GM19238 (cell line): ENCODE measurements at regions not wholly inside any gene's neighbourhood (a gene's known extent, or its start where the extent isn't known, plus 50 kb on each side); places are given as distances from the start of the nearest gene placed in this dataset.

Source experiments
- DNase-seq: peaks from one replicate; pipeline ENCODE4 v3.0.0; 2011; ENCODE audit warnings: low spot score; ENCODE audit not compliant: insufficient read length

DNA sequence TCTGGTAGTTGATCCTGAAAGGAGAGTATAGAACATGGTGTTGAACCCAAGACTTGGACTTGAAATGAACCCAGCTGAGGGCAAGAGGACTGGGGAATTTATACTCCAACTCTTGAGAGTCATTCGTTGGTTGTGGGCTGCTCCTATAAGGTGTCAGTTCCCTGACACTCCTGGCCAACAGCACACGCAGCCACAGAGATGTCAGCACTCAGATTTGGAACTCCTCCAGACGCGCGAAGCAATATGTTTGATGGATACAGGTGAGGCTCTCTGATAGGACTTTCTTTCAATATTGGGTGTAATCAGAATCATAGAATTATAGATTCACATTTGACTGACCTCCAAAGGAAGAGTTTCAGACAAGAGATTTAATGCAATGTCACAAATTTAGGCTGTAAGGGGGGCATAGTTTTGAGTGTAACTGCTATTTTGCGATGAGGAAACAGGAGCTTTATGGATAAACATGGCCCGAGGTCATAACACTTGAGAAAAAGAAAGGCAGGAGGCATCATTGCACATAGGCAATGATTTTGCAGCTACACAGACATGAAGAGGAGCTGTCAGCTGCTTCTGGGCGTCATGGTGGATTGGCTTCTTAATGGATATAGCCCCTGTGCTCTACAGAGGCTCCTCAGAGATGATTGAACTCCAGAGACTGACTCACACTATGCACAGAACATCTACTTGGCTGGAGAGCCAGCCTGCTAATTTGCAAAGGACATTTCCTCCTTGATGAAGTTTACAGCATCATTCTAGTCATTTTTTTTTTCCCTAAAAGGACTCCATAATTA lies 569.2 kb upstream of the RGMA start:
- no peak for DNase-seq

- DNase-seq = no peak
Observed at GRCh38 chr15:93656041-93656440, 567.0 kb upstream of the RGMA start.

GRCh38 chr15:93649691-93650235 lies 560.8 kb upstream of the RGMA start:
- DNase-seq = no peak

DNA sequence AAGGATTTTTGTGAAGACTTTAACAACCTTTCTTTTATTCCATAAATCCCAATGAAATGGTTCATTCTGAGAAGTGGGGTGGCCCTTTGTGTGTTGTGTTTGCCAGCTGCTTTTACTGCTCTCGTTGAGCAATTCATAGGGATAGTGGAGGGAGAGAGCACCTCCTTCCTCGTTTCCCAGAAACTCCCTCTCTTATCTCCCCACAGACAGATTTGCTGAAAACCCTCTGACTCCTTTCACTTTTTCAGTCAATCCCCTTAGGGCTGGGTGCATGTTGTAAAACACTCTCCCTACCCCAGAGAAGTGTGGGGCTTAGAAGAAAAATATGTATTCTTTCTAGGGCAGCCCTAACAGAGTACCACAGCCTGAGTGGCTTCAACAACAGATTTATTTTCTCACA lies 557.2 kb upstream of the RGMA start:
- no peak for DNase-seq

GRCh38 chr15:93645594-93645993 lies 556.6 kb upstream of the RGMA start:
- DNase-seq = no peak

DNA sequence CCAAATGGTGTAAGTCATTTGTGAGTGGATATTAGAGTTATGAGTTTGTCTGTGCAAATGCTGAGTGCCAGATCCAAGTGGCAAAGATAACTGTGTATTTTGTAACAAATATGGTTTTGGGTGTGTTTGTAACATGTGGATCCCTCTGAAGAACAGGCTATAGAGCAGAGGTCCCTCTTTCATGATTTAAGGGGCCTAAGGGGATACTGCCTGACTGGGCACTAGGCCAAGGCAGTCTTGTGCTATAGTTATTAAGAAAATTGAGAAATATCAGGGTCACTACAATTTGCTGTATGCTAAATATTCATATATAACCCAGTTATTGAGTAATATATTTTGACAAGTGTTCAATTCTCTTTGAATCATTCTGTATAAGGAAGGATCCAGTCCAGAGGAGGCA lies 555.6 kb upstream of the RGMA start:
- no peak for DNase-seq

DNA sequence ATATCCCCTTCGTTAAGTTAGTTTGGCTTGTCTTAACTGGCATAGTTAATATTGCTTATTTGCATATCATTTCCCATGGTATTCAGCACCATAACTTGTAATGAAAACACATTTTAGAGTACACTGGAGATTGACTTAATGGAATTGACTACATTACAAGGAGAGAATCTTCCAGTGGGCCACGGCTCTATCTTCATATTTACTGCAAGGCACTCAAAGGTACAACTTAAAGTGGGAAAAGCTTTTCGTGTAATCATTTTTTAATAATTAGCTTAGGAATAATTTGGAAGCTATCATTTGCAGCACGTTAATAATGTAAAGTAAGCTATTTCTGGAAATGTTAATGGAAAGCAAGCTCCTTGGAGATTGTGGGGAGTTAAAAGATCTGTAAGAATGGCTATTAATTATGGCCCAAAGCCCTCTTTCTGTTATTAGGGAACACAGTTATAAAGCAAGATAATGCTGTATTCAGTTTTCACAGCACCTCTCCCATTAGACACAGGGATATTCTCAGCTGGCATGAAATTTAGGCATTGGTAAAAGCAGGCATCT lies 551.5 kb upstream of the RGMA start:
- no peak for DNase-seq

DNA sequence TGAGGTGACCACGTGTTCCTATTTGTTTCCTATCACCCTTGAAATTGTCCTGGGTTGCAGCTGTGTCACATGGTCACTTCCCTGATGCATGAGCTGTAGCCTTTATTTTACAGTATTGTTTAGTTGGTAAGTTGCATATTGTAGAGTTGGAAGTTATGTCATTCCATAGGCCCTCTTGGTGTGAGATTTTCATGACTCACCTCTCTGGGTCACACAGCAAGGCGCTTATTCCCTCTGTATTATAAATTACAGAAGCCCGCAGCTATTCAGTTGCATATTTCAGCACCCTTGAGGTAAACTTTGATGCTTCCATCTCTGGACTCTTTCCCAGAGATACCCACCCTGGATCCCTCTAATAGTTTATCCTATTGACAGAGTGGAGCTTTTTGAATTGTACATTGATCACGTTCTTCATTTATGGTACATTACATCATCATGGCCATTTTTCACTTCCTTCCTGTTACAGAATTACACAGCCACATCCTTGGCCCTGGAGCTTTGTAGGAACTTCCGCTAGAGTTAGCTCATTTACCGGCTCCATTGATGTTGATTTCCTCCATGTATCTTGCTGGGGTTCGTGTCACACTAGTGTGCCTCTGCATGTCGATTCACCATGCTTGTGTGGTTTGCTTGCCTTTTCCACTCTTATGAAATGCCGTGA lies 543.1 kb upstream of the RGMA start:
- no peak for DNase-seq

DNA sequence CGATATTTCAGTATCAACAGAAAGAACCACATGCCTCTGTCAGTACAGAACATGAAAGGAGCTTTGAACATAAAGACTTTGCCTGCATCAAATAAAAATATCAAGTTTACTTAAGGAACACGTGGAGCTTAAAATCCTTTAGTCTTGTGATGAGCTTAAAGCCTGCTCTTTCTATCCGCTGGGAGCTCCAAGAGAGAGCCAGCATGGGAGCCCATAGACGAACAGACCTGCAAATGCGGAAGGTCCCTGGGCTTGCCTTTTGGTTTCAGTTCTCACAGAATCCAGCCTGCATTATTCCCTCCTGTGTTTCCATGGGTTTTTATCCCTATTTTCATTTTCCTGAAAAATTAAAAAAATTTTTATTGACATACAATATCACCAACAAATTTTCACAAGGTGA lies 530.6 kb upstream of the RGMA start:
- DNase-seq = no peak

- no peak for DNase-seq
Observed at GRCh38 chr15:93617443-93617842, 528.4 kb upstream of the RGMA start.

- no peak for DNase-seq
Observed at GRCh38 chr15:93614386-93615104, 525.5 kb upstream of the RGMA start.

- DNase-seq = no peak
Observed at GRCh38 chr15:93613386-93613785, 524.4 kb upstream of the RGMA start.

- DNase-seq = no peak
Observed at GRCh38 chr15:93612953-93613352, 523.9 kb upstream of the RGMA start.

- DNase-seq = no peak
Observed at GRCh38 chr15:93610944-93611343, 521.9 kb upstream of the RGMA start.

GRCh38 chr15:93608643-93609148 lies 519.7 kb upstream of the RGMA start:
- no peak for DNase-seq

DNA sequence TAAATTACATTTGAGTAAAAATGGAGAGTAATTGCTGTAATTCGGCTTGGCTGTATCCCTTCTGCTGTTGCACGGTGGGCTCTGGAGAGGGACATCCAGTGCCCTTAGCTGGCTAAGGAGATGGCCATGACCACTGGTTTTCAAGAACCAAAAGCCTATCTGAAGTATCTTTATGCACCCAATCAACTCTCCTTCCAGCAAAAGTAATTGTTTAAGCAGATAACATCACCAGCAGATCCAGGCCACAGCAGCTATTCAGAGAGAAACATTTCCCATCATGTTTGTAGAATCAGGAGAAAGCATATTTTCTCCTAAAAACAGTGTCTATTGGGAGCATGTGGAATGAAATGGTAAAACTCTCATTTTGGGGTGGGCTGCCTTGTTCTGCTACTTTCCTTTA lies 514.5 kb upstream of the RGMA start:
- no peak for DNase-seq

DNA sequence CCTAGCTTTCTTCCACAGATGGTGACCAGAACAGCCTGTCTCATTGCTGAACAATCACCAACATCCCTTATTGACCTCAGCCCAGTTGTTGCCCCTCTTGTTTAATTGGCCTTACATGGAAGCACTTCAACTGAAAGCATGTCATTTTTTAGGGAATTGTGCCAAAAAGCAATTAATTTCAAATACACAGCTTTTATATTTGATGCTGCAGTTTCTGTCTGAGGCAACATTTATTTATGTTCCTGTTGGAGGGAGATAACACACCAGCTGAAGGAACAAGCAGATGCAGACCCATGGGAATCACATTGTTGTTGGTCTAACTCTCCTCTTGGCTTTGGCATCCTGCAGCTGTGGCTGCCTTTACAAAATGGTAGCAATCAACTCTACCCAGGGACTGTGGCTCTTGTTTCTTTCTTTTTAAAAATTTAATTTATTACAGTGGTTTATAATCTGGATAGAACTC lies 498.1 kb upstream of the RGMA start:
- no peak for DNase-seq

GRCh38 chr15:93585012-93585411 lies 496.0 kb upstream of the RGMA start:
- no peak for DNase-seq

- DNase-seq = no peak
Observed at GRCh38 chr15:93583968-93584367, 495.0 kb upstream of the RGMA start.

DNA sequence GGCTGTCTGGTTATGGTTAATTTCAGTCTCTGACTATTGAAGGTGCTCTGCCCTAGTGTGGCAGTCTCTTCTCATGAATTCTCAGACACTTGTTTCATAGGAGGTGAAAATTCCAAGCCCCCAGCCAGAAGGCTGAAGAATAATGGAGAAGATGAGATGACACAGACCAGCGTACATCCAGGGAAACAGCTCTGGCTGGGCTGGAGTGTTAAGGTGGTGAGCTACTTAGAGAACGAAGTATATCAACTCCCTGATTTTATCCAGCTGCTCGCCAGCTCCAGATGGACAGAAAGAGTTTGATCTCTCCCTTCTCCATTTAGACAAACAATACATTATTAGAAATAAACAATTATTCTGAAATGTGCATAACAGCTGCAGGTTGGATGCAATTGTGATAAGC lies 494.5 kb upstream of the RGMA start:
- DNase-seq = no peak

- DNase-seq = no peak
Observed at GRCh38 chr15:93570527-93570926, 481.5 kb upstream of the RGMA start.

- DNase-seq = no peak
Observed at GRCh38 chr15:93566762-93567161, 477.8 kb upstream of the RGMA start.
